ENCODE measurements at regions not wholly inside any gene's neighbourhood (a gene's known extent, or its start where the extent isn't known, plus 50 kb on each side); places are given as distances from the start of the nearest gene placed in this dataset.

GRCh38 chr10:4062072-4062471, 277.1 kb upstream of the KLF6 start:
- TF ChIP-seq CTCF (IDR thresholded peaks at IDR 0.05), result no peak
- no peak for TF ChIP-seq EP300 (IDR thresholded peaks at IDR 0.05)
- TF ChIP-seq POLR2A (IDR thresholded peaks at IDR 0.05), result no peak

Data from sigmoid colon (tissue), 4 donors.